ENCODE measurements at regions not wholly inside any gene's neighbourhood (a gene's known extent, or its start where the extent isn't known, plus 50 kb on each side); places are given as distances from the start of the nearest gene placed in this dataset.
"Not testable (repeated sequence)": the region's sequence is repeated elsewhere in the genome, so short reads cannot be mapped to it uniquely, and the experiment has no call there.

- no peak for DNase-seq (ENCODE audit: low read depth, low spot score)
Measured at GRCh38 chr7:131642429-131642828, 86.0 kb upstream of the PODXL start.

- no peak for DNase-seq (ENCODE audit: low read depth, low spot score)
Measured at GRCh38 chr7:131640686-131641085, 84.3 kb upstream of the PODXL start.

- no peak for DNase-seq (ENCODE audit: low read depth, low spot score)
Measured at GRCh38 chr7:131638641-131639430, 82.4 kb upstream of the PODXL start.

- no peak for DNase-seq (ENCODE audit: low read depth, low spot score)
Measured at GRCh38 chr7:131637859-131638258, 81.4 kb upstream of the PODXL start.

- DNase-seq (ENCODE audit: low read depth, low spot score) = no peak
Measured at GRCh38 chr7:131636092-131636491, 79.7 kb upstream of the PODXL start.

GRCh38 chr7:131634197-131634596 is 77.8 kb upstream of the PODXL start:
- not testable (repeated sequence) for DNase-seq (ENCODE audit: low read depth, low spot score)

- no peak for DNase-seq (ENCODE audit: low read depth, low spot score)
Measured at GRCh38 chr7:131633342-131633843, 77.0 kb upstream of the PODXL start.

GRCh38 chr7:131630427-131630826 is 74.0 kb upstream of the PODXL start:
- DNase-seq (ENCODE audit: low read depth, low spot score) = no peak

- DNase-seq (ENCODE audit: low read depth, low spot score) = no peak
Measured at GRCh38 chr7:131629217-131629882, 72.9 kb upstream of the PODXL start.

GRCh38 chr7:131628634-131629033 is 72.2 kb upstream of the PODXL start:
- no peak for DNase-seq (ENCODE audit: low read depth, low spot score)

GRCh38 chr7:131627735-131628190 is 71.3 kb upstream of the PODXL start:
- DNase-seq (ENCODE audit: low read depth, low spot score) = no peak

GRCh38 chr7:131626643-131627042 is 70.2 kb upstream of the PODXL start:
- DNase-seq (ENCODE audit: low read depth, low spot score) = no peak

GRCh38 chr7:131625817-131626372 is 69.5 kb upstream of the PODXL start:
- DNase-seq (ENCODE audit: low read depth, low spot score) = no peak

GRCh38 chr7:131625345-131625744 is 68.9 kb upstream of the PODXL start:
- DNase-seq (ENCODE audit: low read depth, low spot score) = not testable (repeated sequence)

- no peak for DNase-seq (ENCODE audit: low read depth, low spot score)
Measured at GRCh38 chr7:131624536-131624935, 68.1 kb upstream of the PODXL start.

GRCh38 chr7:131623154-131623553 is 66.7 kb upstream of the PODXL start:
- no peak for DNase-seq (ENCODE audit: low read depth, low spot score)

GRCh38 chr7:131621652-131622051 is 65.2 kb upstream of the PODXL start:
- no peak for DNase-seq (ENCODE audit: low read depth, low spot score)

GRCh38 chr7:131620673-131621609 is 64.5 kb upstream of the PODXL start:
- DNase-seq (ENCODE audit: low read depth, low spot score) = peak; percentile 66

GRCh38 chr7:131619336-131620305 is 63.2 kb upstream of the PODXL start:
- DNase-seq (ENCODE audit: low read depth, low spot score) = no peak

GRCh38 chr7:131618391-131618790 is 62.0 kb upstream of the PODXL start:
- DNase-seq (ENCODE audit: low read depth, low spot score) = no peak
